GM21515 (cell line): ENCODE measurements at regions not wholly inside any gene's neighbourhood (a gene's known extent, or its start where the extent isn't known, plus 50 kb on each side); places are given as distances from the start of the nearest gene placed in this dataset.
"Not testable (repeated sequence)": the region's sequence is repeated elsewhere in the genome, so short reads cannot be mapped to it uniquely, and the experiment has no call there.

Source experiments
- ATAC-seq: cut with Tn5 transposase; IDR thresholded peaks from one replicate; pipeline ENCODE4 v1.9.1; 2021; ENCODE audit not compliant: unreplicated experiment

DNA sequence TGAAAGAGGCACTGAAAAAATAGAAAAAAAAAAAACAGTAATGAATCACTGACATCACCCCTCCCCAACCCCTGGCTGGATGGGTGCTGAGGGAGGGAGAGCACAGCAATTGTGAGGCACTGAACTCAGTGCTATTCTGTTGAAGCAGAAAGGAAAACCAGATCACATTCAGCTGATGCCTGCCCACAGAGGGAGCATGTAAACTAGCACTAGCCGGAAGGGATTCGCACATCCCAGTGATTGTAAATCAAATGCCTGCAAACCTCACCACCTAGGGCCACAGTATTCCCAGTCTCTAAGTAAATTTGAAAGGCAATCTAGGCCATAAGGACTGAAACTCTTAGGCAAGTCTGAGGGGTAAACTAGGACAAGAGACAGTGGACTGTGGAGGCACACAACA is 772.0 kb upstream of the CCDC179 start:
- ATAC-seq = no peak

DNA sequence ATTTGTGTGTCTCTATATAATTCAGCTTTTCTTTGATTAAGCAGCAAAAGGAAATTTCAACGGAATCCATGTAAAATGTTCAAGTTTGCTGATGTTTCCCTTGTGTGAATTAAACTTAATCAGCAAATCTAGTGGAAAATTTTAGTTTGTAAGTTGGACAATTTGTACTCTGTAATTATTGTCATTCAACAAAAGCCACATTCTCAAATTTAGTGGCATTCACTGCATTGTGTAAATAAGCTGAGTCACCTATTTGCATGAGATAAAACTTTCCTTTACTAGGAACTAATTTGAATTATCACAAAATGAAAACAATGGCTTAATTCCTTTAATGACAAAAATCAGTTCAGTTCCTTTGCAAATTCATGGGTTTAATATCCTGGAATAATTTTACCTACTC is 784.2 kb upstream of the CCDC179 start:
- no peak for ATAC-seq

DNA sequence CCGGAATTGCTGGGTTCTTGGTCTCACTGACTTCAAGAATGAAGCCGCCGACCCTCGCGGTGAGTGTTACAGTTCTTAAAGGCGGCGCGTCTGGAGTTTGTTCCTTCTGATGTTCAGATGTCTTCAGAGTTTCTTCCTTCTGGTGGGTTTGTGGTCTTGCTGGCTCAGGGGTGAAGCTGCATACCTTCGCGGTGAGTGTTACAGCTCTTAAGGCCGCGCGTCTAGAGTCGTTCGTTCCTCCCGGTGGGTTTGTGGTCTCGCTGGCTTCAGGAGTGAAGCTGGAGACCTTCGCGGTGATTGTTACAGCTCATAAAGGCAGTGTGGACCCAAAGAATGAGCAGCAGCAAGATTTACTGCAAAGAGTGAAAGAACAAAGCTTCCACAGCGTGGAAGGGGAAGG is 792.1 kb upstream of the CCDC179 start:
- ATAC-seq = not testable (repeated sequence)

DNA sequence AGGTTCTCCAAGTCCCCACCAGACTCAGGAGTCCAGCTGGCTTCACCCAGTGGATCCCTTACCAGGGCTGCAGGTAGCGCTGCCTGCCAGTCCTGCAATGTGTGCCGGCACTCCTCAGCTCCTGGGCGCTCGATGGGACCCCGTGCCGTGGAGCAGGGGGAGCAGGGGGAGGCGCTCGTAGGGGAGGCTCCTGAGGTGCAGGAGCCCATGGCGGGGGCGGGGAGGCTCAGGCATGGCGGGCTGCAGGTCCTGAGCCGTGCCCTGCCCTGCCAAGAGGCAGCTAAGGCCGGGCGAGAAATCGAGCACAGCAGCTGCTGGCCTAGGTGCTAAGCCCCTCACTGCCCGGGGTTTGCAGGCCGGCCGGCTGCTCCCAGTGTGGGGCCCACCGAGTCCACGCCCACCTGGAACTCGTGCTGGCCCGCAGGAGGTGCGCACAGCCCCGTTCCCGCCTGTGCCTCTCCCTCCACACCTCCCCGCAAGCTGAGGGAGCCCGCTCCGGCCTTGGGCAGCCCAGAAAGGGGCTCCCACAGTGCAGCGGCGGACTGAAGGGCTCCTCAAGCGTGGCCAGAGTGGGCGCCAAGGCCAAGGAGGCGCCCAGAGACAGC is 792.9 kb upstream of the CCDC179 start:
- no peak for ATAC-seq

DNA sequence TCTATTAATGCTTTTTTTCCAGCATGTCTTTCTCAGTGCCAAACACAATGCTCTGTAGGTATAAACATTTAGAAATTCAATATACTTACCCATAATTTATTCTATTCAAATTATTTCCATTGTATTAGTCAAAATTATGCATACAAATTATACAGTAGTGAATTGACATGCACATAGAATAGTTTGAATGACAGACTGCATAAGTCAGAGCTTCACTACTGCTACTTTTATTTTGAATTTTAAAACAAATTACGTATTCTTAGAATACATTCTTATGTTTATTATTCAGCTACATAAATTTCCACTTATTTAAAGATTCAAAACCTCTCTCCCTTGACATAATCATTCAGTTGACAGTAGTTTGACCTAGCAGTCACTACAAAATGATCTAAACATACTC is 808.0 kb upstream of the CCDC179 start:
- ATAC-seq = no peak

DNA sequence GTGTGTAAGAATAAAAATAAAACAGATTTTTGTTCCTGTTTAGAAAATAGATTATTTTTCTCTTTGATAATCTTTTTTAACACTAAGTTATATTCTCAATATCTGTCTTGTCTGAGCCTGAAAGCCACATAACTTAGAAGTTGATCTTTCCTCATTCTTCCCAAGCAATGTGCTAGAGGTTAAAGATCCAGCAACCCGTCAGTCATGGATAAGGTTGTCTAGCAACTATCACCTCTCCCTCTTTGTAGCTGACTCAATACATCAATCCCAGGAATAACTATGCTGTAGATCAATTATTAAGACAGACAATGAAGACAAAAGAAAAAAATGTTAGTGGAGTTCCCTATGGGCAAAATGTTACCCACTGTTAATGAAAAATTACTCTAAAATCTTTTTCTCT is 813.1 kb upstream of the CCDC179 start:
- no peak for ATAC-seq

DNA sequence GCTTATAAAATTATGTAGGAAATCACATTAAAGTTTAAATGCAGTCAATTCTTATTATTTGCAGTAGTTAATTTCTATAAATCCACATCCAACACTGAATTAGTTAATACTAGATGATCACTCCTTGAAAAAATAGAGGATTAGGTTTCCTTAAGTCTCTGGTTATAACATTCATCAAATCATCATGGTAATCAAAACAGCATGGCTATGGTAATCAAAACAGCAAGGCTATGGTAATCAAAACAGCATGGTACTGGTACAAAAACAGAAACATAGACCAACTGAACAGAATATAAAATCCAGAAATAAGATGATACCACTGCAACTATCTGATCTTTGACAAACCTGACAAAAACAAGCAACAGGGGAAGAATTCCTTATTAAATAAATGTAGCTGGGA is 814.6 kb upstream of the CCDC179 start:
- no peak for ATAC-seq

DNA sequence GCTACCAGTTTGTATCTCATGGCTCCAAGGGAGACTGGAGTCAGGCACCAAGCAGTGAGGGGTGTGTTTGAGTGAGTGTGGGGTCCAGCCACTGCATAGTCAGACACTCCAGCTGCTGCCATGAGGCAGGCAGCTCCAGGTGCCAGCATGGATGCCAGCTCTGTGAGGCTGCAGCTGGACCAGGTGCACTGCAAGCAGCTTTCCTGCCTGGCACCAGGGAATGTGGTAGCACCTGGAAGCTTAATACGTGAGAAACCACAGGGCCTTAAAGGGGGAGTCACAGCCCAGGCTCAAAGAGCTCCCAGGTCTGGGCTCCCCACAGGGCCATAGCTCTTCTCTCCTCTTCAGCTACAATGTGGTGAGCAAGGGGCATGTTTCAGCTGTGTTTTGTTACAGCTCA is 817.8 kb upstream of the LUZP2 start:
- no peak for ATAC-seq

DNA sequence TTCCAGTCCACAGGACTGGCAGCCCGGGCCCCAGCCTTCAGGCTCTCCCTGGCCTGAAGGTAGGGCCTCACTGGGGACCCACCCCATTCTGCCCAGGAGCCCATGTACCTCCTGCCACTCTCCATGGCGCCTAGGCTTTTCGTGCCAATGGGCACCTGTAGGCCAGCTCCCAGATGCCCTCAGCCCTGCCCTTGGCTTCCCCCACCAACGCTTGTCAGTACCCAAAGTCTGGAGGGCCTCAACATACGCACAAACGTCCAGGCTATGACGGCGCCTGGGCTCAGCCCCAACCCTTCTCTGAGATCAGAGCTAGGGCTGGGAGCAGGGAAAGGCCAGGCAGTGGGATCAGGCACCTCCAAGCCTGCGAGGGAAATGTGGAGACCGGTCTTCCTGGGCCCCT is 816.9 kb upstream of the LUZP2 start:
- ATAC-seq = no peak

DNA sequence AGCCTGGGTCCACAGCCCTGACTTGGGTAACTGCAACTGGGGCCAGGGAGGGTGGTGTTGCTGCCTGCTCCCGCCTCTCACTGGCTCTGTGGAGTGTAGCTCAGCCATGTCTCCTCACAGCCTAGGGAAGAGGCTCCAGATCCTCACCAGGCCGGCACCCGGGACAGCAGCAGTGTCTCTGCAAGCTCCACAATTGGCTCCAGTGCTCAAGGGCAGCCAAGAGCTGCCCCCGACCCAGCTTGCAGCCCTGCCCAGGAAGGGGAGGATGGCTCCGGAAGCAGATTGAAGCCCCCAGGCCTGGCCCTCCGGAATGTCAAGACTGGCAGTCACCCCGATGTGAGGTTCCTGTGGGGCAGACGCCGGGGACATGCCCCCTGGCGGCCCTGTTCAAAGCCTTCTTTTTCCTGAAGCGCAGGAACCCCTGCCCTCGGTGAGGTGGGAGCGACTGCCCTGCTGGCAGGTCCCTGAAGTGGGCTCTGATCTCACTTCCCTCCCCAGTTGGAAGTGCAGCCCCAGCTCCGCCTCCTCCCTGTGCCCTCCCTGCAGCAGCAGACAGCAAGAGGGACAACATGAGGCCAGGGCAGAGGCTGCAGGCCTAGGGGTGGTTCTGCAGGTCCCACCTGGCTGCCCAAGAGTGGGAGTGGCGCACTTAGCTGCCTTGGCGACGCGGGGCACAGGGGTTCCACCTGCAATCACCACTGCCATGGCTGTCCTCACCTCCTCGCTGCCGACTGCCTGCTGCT is 816.2 kb upstream of the LUZP2 start:
- no peak for ATAC-seq

DNA sequence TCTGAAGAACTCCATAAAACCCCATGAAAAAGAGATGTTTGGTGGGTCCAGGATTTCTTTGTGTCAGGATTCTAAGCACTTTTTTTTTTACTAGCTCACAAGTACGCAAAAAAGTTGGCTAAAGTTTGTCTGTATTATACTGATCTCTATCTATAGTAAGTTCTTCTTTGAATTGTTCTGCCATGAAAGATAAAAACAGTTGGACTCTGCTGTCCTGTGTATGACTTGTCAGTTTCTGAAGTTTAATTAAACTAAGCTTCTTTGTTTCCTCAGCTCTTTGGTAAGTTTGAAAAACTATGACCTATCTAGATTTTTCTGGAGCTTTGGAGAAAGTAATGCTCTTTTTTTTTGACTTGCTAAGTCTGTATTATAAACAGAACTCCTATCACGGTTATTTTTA is 812.2 kb upstream of the LUZP2 start:
- ATAC-seq = no peak

DNA sequence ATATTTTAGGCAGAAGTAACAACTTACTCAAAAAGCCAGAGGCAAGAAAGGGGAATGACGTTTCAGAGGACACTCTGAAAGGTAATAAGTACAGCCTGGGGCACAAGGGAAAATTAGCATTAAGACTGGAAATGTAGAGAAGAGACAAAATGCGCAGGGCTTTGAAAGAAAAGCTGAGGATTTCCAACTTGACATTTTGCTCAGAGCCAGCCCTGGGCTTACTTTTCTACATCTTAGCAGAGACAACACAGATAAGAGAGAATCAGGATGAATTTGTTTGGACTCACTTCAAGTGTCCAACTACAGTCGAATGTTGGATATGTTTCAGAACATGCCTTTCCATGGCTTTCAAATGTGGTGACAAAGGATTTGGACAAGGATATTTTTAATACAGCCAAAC is 808.9 kb upstream of the LUZP2 start:
- no peak for ATAC-seq

DNA sequence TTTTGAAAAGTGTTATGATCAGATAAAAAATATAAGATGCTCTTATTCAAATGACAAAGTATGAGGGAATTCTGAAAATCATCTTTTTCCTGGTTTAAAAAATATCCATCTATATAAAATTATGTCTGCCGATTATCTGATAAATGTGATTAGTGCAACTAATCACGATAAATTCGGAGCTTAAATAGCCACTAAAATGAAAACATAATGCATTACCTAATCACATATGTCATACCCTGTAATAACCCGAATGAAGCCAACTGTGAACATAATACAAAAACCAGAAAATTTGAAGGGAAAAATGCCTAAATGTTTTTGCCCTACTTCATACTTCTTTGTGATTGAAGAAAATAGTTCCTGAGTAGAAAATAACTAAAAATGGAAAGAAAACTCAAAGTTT is 808.4 kb upstream of the LUZP2 start:
- ATAC-seq = no peak

DNA sequence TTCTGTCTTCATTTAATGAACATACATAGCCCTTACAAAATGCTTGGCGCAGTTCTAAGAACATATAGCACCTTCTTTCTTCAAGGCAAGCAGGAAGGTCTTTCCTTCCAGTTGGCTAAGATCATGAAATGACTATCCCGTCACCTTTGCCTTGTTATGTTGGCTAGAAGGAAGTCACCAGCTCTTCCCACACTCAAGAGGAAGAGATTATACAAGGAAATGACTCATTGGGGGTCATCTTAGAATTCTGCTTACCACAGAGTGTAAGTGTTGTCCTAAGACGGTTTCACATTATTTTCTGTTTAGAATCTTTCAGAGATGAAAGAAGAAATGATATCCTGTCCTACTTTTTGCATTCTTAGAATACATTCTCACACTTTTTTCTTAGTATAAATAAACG is 808.0 kb upstream of the LUZP2 start:
- ATAC-seq = no peak

DNA sequence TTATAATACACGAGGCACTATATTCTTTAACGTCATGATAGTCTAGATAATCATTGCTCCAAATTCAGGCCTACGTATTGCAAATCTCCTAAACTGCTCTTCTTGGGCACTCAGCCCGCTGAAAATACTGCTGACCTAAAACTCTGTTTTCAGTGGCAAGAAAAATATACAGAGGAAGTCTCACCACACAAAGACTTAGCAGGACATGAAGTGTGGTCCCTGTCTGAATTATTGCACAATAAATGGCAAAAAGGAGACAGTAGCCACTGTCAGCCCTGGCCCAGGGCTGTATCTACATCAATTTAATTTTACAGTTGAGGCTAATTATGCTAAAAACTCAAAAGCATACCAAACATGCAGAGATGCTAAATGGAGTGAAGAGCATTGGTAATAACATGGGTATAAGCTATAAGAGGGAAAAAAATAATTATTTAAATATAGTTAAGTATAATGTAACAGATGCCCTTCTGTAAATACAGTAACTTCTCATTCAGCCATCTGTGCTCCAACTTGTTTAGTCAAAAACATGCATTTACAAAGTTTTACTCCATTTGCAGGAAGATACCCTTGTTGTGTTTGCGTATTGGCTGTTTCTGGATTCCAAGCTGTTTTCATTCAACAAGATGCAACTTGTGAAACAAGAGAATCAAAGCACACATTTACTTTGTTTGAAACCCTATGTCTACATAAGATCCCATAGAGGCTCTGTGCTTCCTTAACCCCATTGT is 800.0 kb upstream of the LUZP2 start:
- ATAC-seq = no peak

DNA sequence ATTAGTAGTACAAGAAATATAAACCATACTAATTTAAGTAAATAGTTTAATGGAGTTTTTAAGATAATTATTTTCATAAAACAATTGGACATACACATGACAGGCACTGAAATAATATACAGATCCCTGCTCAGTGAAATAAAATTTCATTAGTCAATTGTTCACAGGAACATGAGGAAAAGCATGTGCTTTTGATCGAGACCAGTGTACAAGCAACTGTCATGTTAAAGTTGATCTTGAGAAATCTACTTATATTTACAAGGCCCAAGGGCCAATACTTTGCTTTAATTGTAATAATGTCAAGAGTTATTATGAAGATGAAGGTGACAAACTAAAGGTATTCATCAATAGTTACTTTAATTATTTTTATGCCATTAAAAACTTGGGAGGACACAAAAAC is 792.7 kb upstream of the LUZP2 start:
- no peak for ATAC-seq

DNA sequence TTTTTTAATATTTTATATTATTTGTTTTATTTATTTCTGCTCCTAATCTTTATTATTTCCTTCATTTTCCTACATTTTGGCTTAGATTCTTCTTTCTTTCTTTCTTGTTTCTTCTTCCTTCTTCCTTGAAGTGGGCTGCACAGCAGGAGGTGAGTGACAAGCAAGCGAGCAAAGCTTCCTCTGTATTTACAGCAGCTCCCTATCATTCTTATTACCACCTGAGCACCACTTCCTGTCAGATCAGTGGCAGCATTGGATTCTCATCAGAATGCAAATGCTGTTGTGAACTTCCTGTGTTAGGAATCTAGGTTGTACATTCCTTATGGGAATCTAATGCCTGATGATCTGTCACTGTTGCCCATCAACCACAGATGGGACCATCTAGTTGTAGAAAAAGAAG is 784.9 kb upstream of the LUZP2 start:
- no peak for ATAC-seq

DNA sequence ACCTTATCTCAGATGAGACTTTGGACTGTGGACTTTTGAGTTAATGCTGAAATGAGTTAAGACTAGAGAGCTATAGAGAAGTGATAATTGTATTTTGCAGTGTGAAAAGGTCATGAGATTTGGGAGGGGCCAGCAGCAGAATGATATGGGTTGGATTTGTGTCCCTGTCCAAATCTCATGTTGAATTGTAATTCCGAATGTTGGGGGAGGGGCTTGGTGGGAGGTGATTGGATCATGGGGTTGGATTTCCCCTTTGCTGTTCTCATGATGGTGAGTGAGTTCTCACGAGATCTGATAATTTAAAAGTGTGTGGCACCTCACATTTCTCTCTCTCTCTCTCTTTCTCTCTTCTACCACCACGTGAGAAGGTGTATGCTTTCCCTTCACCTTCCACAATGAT is 777.8 kb upstream of the LUZP2 start:
- ATAC-seq = no peak

DNA sequence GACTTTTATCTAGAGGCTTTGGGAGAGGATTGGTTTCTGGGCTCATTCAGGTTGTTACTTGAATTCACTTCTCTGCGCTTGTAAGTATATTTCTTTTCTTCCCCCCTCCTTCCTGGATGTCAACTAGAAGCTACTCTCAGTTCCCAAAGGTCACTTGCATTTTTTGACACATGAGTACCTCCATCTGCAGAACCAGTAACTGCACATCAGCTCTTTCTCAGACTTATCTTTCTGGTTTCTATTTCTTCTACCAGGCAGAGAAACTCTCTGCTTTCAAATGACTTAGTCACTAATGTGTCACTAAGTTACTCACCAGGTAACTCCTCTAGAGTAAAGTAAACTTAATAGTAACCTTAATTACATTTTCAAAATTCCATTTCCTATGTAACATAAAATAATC is 773.0 kb upstream of the LUZP2 start:
- ATAC-seq = no peak

DNA sequence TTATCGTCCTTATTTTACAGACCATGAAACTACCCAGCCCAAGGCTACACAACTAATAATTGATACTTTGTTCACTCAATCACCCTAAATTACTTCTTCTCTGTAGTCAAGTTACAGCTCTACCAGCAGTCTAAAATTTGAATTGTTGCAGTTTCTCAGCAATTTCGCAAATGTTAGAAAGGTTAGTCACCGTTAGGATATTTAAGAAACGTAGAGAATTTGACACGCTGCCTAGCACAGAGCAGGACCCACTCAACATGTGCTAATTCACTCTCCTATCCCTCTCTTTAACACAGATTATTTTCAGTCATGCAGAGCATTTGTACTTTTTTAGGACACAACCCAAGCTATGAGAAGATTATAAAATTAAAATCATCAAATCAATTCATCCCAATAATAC is 771.1 kb upstream of the LUZP2 start:
- no peak for ATAC-seq

DNA sequence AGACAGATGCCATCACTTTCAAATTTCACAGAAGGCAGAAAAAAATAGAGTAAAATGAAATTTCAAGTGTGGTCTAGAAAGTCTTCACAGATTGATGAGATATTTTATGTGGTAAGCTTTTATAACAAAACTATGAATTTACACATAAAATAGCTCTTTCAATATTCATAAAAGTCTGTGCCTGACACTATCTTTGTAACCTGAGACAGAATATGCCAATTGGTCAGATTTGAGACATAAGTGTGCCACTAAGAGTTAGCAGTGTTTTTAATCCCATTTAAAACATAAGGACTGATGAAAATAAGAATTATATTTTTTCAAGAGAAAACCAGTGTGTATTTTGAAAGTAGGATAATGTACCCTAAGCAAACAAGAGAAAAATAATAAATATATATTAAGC is 769.5 kb upstream of the LUZP2 start:
- ATAC-seq = no peak

DNA sequence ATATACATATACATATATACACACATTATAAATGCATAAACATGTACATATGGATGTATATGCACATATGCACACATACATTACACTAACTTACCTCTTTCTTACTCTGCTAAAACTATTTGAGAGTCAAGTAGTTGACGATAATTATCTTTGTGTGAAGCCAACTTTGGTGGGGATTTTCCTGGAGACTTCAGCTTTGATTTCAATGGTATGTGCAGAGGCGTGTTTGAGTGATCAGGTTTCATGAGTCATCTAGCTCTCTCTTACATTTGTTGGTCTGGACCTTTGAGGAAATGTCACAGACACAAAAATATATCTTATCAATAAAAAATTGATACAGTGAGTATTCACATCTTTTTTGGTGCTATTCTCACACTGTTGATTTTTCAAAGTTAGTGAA is 769.1 kb upstream of the LUZP2 start:
- ATAC-seq = no peak
